ENCODE measurements at regions not wholly inside any gene's neighbourhood (a gene's known extent, or its start where the extent isn't known, plus 50 kb on each side); places are given as distances from the start of the nearest gene placed in this dataset.
"Not testable (repeated sequence)": the region's sequence is repeated elsewhere in the genome, so short reads cannot be mapped to it uniquely, and the experiment has no call there.

DNA sequence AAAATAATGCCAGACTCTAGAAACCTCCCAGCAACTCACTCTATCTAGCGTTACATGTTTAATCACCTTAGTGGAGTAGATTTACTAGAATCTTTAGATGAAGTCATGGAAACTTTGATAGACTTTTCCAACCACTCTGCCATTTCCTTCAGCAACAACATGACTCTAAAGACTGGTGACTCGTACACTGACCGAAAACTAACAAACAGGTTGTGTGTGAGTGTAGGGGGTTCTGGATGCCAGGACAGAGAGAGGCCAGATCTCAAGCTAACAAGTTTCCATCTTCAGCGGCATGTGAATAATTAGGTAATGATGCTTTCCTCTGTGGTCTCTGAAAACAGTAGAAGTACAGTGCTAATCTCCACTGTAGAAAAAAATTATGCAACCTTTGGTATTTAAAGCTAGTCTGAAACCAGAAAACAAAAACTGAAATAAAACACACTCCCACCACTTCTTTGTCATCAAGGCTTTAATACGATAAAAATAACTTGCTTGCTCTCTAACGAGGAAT lies 286.4 kb downstream of the PRDM5 start:
- DNase-seq (ENCODE audit: low spot score), result no peak

DNA sequence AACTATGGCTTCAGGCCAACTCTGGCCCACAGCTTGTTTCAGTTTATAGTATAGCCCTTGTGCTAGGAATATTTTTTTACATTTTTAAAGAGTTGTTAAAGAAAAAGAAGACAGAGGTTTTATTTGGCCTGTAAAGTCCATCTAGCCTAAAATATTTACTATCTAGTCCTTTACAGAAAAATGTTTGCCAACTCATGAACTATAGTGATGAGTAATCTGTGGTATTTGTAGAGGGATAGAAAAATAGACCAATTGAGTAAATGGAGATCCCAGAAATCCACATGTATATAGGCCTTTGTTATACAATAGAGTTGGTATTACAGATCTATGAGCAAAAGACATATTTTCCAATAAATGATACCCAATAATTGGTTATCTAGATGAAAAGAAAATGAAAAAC lies 288.7 kb downstream of the PRDM5 start:
- no peak for DNase-seq (ENCODE audit: low spot score)

DNA sequence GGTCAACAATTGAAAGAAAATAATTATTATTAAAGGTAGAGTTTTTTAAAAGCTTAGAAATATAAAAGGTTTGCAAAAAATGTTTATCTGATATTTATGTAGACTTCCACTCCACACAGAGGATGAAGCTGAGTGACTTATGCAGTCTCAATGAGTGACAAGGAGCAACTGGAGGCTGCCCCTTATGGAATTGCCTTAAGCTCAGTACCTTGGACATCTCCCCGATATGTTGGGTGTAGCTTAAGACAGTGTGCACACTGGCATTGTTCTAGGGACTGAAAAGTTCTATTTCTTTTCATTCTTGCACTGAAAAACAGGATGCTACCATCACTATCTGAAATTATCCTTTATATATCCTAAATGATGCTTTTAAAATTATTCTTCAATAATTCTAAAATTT lies 292.1 kb downstream of the PRDM5 start:
- no peak for DNase-seq (ENCODE audit: low spot score)

DNA sequence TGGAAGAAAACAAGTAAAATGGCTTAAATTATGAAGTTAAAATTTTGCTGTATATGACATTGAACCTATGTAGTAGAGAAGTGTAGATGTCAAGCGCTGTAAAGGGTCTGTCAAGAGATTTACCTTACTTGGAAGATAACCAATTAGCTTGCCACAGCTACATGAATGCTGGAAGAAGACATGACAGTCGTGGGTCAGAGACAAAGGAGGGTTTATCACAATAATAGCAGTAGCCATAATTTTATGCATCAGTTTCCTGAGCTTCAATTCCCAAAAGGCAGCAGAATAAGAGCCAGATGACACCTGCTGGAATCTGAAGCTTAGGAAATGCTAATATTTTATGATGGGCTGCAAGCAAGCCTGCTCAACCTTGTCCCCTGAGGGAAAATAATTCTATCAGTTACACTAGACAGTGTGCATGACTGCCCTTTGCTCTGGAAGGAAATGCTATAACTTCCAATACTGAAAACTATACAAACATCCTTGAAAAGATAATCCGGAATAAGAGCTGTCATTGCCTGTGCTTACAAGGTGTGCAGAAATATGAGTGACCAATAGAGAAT lies 292.9 kb downstream of the PRDM5 start:
- DNase-seq (ENCODE audit: low spot score), result no peak

DNA sequence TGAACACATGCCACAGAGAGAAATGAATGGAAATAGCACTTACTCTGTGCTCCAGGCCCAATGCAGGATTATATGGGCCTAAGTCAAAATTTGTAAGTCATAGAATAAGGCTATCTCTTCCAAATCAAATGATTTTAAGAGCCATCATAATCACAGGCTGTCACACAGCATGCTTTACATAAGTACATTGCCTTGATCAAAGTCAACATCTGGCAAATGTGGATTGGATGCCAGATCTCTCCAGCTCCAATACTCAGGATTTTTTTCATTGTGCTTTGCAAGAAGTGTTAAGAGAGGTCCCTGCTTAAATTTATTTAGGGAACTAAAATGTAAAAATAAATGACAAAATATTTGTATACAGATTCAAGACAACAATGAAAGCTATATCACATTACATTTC lies 299.9 kb downstream of the PRDM5 start:
- no peak for DNase-seq (ENCODE audit: low spot score)

DNA sequence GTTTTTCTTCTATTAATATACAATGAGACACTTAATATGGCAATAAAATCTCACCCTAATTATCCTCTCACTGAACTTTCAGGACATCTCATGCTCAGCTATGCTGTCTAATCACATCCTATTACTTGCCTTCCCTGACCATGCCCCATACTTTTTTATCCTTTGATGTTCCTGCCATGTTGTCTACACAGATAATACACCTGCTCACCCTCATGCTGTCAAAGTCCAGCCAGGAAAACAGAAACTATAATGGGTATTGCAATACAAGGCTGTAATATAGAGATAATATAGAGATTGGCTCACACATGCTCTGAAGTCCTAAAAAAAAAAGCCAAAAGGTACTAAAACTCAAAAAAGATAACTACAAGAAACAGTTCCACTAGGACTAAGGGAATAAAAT lies 305.4 kb downstream of the PRDM5 start:
- DNase-seq (ENCODE audit: low spot score), result no peak

DNA sequence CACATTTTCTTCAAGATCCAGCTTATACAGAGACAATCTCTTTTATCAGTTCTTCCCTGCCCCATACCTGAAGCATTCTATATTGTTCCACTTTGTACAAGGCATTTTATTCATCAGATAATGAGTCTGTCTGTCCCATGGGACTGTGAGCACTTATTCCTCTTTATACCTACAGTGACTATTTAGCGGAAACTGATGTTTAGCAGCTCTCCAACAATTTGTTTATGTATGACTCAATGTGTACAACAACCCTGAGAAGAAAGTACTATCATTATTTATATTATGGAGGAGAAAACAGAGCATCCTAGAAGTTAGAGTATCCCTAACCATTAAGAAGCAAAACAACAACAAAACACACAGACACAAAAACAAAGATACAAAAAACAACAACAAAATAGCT lies 306.5 kb downstream of the PRDM5 start:
- DNase-seq (ENCODE audit: low spot score), result no peak

DNA sequence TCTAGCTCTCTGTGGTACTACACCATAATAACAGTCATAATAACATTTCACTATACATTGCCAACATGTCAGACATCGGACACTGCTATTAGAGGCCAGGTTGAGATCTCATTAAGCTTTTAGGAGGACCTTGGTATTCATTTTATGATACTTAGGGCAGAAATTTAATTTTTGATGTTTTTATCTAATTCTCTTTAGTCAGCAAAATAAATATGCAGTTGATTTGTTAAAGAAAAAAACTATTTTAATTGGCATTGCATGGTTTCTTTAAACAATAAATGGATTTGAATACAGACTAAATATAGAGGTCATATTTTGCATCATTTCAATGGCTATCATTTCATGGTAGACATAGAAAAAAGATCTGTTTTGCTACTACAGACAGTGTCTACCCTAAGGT lies 308.7 kb downstream of the PRDM5 start:
- DNase-seq (ENCODE audit: low spot score), result no peak

DNA sequence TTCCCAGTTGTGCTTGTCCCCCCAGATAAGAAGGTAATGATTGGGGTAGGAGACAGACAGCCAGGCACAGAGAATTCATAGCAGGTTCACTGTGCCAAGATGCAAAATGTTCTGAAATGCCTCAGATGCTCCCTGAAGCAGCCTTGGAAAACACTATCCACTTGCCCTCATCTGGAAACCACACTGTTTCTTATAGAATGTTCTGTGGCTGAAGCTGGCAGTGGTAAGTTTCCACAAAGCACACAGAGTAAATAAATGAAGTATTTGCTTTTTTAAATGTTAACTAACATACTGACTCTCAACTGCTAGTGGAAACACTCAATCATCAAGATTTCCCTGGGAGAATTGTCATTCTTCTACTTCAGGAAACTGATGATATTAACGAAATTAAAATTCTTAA lies 311.4 kb downstream of the PRDM5 start:
- DNase-seq (ENCODE audit: low spot score), result no peak

DNA sequence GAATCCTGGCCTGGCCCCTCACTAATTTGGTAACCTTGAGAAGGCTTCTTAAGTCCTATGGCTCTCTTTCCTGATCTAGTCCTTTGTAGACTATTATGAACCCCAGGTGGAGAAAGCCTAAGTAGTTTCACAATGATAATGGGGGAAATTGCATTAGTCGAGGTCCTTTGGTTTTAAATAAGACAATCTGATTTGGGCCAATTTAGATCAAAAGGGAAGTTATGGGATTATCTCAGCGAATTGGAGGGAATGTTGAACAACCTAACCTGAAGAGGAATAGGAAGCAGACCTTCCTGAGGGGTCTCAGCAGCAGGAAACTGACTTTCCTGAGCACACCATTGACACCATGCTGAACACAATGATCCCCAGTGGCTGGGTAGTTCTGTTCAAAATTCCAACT lies 331.5 kb downstream of the PRDM5 start:
- DNase-seq (ENCODE audit: low spot score), result no peak

DNA sequence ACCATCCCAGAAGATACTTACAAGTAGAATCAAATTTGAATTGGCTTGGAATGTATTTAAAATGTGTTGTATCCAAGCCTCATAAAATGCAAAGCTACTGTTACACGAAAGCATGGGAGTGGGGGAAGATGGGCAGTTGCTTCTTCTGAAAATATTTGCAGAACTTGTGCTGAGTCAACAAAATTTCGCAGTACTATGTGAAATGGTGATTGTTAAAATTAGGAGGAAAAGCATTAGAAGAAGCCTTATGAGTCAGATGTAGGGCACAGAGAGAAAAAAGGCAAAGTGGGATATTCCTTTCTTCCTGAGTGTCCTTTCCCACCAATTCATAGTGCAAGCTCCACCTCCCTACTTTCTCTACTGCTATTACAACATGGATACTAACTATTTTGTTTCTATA lies 332.7 kb downstream of the PRDM5 start:
- DNase-seq (ENCODE audit: low spot score), result no peak

DNA sequence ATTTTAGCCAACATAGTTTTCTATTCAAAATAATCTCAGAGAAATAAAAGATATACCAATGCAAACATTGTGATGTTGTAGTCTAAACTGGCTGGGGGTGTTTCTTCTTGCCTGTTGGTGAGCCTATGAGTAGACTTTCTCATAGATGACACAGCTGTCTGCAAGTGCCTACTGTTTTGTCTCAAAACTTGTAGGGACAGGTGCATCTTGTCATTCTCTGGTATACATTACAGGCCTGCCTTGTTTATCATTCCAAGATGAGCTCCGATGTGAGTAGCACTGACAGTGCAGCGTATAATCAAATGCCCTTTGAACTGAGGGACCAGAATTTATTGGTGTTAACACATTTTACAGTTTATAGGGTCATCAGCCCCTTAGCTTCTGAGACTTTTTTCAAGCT lies 353.8 kb downstream of the PRDM5 start:
- no peak for DNase-seq (ENCODE audit: low spot score)

DNA sequence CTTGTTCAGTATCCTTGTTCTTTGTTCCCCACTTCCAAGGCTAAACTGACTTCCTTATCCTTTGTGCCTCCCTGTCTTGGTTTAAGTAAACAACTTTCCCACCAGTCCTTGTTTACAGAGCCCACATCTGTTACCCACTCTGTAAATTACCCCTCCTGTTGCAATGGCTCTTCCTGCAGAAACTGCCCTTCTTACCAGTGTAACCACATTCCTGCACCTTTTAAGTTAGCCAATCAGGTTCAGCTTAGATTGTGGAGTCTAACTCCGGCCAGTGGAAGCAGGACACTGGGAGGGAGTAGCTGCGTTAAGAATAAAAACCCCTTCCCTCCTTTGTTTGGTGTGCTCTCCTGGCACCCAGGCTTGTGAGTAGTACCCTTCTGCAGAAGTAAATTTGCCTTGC lies 360.9 kb downstream of the PRDM5 start:
- no peak for DNase-seq (ENCODE audit: low spot score)

DNA sequence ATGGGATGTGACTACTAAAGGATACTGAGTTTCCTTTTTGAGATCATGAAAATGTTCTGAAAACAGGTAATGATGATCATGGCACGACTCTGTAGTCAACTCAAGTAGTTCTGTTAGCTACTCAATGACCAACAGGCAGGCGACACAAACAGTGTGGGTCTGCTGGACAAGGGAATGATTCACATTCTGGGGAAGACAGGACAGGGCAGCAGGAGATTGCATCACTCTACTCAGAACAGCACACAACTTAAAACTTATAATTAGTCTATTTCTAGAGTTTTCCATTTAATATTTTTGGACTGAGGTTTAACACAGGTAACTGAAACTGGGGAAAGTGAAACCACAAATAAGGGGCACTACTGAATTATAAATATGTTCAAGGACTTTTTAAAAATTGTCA lies 365.2 kb downstream of the PRDM5 start:
- no peak for DNase-seq (ENCODE audit: low spot score)

DNA sequence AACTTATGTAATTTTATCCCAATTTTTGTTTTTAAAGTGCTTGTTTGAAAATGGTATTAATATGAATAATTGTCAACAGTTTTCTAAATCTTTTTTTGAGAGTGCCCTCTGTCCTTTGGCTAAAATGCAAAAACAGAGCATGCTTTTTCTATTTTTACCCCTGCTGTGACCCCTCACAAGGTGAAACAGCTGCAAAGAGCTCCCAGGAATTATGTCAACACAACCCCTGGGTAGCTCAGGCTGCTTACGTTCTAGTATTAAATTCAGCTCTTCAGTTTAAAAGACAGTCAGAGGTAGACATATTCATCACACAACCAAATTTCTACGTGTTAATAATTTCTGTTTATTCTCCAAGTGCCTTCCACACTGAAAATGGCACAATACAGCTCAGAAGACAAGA lies 367.5 kb downstream of the PRDM5 start:
- DNase-seq (ENCODE audit: low spot score), result no peak

DNA sequence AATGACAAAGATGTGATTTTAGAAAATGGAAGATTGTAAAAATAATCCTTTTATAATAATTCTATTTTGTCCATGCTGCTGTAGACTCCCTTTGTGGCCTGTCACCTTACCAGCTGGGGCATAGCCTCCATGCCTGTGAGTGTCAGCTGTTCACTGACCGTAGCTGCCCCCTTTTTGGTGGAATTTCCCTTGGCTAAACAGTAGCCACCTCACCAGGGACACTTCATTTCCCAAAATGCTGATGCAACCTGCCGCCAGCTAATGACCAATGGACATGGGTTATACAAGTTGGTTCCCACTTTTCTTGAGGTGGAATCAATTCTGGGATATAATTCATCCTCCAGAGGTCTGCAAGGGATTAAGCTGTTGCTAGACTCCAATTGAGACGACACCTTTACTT lies 368.4 kb downstream of the PRDM5 start:
- DNase-seq (ENCODE audit: low spot score), result no peak

DNA sequence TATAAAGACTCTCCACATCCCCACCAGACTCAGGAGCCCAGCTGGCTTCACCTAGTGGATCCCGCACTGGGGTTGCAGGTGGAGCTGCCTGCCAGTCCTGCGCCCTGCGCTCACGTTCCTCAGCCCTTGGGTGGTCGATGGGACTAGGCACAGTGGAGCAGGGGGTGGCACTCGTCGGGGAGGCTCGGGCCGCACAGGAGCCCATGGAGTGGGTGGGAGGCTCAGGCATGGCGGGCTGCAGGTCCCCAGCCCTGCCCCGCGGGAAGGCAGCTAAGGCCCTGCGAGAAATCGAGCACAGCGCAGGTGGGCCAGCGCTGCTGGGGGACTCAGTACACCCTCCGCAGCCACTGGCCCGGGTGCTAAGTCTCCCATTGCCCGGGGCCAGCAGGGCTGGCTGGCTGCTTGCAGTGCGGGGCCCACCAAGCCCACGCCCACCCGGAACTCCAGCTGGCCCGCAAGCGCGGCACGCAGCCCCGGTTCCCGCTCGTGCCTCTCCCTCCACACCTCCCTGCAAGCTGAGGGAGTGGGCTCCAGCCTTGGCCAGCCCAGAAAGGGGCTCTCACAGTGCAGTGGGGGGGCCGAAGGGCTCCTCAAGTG lies 371.8 kb downstream of the PRDM5 start:
- DNase-seq (ENCODE audit: low spot score), result not testable (repeated sequence)

DNA sequence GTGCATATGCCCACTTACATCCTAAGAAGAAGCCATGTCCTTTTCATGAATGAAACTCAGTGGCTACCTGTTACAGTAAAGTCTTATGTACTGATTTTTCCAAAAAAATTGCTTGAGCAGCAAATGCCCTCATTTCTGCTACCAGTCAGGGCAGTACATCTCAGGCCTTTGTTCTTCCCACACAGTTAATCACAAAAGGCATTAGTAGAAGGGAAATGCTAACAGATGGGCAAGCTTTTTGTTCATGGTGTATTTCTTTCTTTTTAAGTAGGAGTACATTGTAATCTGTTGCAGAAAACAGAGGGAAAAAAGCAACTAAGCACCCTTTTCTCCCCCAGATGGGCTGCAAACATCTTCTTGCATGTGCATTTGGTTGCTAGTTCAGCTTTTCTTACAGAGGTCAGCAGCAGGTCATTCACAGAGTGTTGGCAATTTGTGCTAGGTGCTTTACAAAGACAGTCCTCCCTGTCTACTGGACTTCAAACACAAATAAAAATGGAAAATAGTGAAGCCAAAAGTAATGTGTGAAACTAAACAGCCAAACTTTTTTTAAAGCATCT lies 373.4 kb downstream of the PRDM5 start:
- DNase-seq (ENCODE audit: low spot score), result no peak

DNA sequence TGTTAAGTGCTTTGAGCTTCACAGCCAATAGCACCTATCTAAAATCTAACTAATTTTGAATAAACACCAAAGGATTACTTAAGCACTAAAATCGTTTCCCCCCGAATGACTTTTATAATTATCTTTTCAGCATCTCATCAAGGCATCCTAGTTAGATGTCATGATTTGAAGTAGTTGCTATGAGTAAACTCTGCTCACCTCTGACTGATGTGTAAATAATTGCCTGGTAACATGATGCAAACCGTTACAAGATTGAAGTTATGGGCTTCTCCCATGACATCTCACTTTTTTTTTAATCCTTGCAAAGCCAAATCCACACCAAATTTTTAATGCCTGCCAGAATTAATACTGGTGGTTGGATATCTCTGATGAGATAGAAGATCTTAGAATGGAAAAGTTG lies 377.1 kb downstream of the PRDM5 start:
- no peak for DNase-seq (ENCODE audit: low spot score)

DNA sequence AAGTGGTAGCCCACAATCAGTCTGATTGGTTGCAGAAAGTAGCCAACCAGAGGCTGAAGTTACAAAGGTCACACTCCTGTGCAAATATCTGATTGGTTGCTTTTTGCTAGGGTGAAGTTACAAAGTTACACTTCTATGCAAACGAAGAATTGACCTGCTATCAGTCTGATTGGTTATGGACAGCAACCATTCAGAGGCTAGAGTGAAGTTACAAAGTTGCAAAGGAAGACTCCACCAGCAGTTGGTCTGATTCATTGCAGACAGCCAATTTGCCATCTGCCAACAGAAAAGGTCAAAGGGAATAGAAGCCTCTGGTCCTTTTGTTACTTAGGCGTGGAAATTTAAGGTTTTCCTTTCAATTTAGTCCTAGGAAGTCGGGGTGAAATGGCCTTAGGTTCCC lies 377.7 kb downstream of the PRDM5 start:
- DNase-seq (ENCODE audit: low spot score), result no peak

DNA sequence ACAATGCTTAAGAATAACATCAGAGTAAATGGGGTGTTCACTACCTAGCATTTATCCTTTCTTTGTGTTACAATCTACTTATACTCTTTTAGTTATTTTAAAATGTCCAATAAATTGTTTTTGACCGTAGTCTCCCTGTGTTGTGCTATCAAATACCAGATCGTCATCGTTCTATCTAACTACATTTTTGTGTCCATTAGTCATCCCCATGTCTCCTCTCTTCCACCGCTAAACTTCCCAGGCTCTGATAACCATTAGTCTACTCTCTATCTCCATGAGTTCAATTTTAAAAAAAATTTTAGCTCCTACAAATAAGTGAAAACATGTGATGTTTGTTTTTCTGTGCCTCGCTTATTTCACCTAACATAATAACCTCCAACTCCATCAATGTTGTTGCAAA lies 381.9 kb downstream of the PRDM5 start:
- DNase-seq (ENCODE audit: low spot score), result no peak

DNA sequence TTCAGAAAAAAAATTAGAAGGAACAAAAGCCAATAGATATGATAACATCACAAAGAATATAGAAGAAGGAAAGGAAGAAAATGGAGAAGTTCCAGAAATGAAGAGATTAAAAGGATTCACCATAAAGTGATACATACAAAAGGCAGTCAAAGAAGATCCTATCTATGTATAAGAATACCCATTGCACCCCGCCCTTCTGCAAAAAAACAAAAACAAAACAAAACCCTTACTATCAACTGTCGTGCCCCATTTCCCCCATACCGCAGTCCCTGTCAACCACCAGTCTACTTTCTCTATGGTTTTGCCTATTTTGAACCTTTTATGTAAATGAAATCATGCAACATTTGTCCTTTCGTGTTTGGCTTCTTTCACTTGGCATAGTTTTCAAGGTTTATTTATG lies 385.6 kb downstream of the PRDM5 start:
- no peak for DNase-seq (ENCODE audit: low spot score)

DNA sequence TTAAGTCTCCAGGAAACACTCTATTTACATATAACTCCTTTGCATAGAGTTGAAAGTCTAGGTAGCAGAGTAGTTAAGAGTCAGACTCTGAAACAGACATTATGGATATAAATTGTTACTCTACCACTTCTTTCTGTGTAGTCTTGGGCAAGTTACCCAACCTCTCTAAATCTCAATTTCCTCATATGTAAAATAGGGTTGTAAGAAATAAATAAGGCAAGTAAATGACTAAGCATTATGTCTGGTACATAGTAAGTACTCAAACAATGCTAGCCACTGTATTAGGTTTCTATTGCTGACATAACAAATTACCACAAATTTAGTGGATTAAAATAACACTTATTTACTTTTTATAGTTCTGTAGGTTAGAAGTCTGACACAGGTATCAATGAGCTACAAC lies 394.1 kb downstream of the PRDM5 start:
- no peak for DNase-seq (ENCODE audit: low spot score)

DNA sequence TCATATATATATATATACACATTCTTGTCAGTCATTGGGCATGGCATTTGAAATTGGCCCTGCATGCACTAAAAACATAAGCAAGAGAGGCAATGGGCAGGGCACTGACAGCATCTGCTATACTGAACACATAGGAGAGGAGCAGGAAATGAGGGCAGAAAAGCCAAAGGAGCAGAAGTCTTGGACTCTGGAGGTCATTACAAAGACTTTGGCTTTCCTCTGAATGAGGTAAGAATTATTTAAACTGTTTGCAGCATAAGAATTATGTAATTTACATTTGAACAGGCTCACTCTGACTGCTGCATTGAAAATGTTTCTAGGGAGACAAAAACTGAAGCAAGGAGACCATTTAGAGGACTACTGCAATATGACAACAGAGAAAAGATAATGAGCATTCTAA lies 396.5 kb downstream of the PRDM5 start:
- DNase-seq (ENCODE audit: low spot score), result no peak

All from kidney capillary endothelial cell (primary cell).